DMS79 treated with DMSO at 0.1 percent for 48 hours (cell line): ENCODE measurements at regions not wholly inside any gene's neighbourhood (a gene's known extent, or its start where the extent isn't known, plus 50 kb on each side); places are given as distances from the start of the nearest gene placed in this dataset.
"Not testable (repeated sequence)": the region's sequence is repeated elsewhere in the genome, so short reads cannot be mapped to it uniquely, and the experiment has no call there.

Experiments
- DNase-seq: peaks from one replicate; lab custom pipeline; 2025; lab: John Stamatoyannopoulos, UW

DNA sequence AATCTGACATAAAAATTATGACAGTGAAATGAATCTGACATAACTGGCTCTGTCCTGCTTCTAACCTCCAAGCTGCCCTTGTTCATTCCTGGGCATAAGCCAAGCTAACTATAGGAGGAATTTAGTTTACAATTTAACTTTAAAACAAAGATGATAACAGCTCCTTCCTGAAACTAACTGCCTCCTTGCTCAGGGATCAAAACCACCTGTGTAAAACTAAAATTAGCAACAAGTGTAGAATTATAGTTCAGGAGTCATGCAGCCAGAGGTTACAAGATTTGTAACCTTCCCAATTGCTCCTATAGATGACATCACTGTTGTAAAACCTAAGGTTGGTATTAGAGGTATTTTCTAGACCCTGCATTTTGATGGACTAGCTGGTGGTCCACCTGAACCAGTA, 256.4 kb upstream of the POM121L12 start:
- no peak for DNase-seq

DNA sequence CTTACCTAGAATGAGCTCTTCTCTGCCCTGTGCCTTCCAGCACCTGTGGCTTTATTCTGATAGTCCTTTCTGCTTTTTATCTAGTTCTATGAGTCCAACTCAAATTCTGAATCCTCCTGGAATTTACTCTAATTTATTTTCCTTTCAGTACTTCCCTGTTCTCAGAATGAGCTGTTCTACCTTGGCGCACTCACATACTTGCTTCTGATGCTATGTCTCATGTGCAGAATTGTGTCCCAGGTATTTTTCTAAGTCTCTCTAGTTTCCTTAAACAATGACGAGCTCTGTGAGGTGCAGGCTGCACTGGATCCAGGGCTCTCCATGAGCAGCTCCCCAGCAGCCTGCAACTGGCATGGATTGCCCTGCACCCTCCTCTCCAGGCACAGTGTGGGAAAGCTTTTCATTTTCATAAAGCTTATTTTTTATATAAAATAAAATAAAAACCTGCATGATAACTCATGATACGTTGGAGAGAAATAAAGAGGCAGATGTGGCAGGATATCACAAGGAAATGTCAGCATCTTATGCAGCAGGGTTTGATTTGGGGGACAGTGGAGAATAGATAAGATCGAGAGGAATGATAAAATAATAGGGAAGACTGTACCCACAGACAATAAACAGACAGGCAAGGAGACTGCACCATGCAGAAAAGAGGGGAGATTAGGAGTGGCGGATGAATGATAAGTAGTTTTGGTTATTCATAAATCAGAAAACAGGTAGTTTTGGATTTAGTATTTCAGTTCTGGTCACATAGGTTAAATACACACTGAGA, 258.2 kb upstream of the POM121L12 start:
- no peak for DNase-seq

DNA sequence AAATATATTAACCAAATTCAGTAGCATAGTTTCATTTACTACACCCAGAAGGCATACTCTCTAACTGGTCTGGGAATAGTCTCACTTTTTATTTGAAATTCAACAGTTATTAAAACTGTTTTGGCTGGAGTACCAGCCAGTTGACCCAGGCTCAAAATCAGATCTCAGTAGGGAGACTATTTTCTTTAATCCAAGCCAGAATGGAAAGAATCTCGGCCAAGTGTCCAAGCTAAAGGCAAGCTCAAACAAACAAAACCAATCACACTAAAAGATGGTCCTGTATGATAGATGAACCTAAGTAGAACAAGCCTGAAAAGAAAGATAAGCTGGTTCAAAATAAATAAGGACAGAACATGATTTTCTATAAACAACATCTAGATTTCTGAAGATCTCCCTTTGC, 259.6 kb upstream of the POM121L12 start:
- DNase-seq = no peak

DNA sequence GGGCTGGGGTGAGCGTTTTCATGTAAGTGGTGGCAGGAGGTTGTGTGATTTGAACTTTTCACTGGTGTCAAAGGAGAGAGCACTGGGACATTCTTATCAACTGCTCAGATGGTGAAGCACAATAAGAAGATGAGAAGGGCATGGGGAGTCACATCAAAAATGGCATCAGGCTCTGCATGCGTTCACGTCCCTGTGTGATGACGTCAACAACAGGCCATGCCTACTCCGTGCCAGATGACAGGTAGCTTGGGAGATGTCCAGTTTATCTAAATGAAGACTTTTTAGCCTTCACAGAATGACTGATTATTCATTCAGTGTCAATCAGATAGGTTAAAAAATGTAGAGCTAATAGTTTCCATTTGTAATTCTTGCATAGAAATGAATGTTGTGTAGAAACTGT, 264.3 kb upstream of the POM121L12 start:
- no peak for DNase-seq

DNA sequence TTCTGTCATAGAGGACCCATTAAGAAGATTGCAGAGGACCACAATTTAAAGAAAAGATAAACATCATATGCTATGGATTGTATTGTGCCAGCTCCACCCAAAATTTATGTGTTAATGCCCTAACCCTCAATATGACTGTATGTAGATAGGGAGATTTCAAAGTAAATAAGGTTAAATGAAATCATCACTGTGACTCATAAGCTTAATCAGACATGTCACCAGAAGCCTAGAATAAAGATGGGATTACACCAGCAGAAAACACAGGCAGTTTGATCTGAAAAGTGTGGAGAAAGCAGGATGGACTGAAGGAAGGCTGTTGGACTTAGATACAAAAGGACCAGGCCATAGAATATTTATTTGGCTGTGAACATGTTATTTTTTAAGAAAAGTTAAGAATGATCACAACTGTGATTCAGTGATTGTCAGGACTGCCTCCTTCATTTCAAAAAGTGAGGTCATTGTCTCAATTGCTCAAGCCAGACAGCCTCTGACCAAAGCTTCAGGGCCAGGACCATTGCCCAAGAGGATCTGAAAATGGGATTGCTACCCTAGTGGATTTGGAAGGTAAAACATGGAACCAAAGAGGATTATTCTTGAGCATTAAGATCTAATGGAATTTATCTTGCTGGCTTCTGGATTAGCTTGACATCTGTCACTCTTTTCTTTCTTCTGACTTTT, 270.8 kb upstream of the POM121L12 start:
- no peak for DNase-seq

DNA sequence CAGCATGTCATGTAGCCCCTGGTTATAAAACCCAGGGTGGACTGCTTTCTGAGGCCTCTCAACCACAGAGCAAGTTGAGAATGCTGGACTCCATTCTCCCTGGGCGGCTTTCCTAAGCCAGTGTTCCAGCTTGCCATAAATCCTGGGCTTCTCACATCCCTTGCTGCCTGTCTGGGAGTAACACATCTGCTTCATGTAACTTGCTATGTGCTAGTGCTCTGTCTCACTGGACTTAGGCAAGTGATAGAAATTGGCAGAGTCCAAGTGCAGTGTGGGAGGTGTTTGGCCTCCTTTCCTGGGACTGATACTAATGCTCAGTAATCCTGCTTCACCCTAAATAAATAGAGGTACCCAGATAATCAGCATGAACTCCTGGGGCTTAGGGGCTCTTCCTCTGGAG, 277.1 kb upstream of the POM121L12 start:
- DNase-seq = no peak

DNA sequence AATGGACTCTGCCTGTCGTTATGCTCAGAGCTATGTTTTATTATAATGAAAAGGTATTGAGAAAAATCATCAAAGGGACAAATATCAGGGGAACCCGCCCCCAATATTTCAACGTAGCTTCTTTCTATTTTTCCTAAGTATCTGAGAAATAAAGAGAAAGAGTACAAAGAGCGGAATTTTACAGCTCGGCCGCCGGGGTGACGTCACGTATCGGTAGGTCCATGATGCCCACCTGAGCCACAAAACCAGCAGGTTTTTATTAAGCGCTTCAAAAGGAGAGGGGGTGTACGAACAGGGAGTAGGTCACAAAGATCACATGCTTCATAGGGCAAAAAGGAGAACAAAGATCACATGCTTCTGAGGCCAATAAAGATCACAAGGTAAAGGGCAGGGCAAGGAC, 281.6 kb upstream of the POM121L12 start:
- DNase-seq = no peak

DNA sequence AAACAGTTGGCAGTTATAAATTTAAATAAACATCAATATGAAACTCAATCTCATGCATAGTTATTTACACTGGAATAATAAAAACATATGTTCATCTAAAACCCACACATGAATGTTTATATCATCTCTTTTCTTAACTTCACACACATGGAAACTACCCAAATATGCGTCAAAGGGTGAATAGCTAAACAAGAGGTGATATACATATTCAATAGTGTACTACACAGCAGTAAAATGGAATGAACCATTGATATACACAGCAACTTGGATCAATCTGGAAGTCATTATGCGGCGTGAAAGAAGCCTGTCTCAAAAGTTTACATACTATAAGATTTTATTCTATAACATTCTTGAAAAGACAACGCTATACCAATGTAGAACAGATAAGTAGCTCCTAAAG, 282.5 kb upstream of the POM121L12 start:
- no peak for DNase-seq

DNA sequence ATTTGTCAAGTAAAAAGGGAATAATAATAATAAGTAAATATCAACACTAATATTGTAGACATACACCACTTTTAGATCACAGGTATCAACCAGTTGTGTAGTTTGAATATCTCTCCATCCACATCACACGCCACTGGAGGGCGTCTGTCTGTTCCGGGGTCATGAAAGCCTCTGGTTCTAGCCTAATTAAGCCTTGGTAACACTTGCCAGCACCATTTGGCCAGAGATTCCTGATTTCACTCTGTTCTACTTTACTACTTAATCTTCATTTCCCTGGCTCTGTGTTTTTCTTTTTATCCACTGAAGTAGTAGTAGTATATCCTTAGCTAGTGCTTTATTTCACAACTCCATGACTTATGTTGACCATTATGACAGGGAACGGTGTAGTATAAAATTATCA, 285.6 kb upstream of the POM121L12 start:
- DNase-seq = no peak

DNA sequence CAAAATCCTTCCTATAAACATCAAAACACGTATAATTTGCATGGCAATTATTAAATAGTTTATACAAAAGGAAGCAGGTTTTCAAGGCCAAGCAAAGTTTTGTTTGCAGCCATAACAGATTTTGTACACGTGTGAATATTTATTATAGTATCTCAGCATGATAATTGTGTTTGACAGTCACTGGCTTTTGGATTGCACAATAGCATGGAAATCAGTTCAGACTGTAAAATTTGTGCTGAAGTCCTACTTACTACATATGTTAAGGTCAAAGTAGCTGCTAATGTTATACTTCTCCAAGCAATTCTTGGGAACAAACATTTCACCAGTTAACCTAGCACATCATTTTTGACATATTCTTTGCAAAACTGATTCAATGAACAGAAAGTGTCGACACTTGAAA, 287.6 kb upstream of the POM121L12 start:
- no peak for DNase-seq

DNA sequence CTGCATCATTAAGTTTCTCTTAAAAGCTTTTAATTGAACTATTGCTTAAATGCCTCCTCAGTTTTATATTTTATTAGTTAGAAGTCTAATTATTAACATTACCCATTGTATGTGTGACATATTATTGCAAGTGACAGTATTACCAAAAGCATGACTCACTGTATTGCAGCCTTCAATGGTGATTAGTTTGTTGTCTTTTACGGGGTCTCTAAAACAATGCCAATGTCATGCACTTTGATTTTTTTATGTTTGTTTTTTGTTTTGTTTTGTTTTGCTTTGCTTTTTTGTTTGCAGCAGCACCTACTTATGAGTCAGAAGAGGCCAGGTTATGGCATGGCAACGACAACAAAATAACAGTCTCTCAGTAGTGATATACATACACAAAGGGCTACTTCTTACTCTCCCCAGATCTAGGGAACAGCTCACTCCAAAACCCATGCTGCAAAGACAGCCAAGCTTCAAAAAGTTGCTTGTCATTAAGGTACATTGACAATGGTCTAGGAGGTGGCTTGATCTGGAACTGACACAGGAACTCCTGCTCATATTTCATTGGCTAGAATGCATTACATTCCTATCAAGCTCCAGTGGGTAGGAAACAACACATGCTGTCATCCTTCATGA, 293.7 kb upstream of the POM121L12 start:
- no peak for DNase-seq

DNA sequence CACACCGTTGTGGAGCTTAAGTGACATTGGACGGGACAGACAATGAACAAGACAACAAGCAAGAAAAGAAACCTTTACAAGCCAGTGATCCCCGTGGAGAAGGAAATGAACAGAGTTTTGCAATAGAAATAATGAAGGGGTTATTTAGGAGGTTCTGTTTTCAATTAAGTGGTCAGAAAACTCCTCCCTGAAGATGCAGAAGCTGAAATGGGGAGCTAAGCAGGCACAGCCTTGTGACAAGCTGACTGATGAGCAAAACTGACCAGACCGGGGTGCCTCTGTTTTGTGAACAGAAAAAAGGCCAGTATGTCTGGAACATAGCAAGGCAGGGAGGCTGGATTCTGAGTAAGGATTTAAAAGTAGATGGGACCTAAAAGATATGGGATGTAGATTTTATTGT, 299.8 kb upstream of the POM121L12 start:
- DNase-seq = no peak

DNA sequence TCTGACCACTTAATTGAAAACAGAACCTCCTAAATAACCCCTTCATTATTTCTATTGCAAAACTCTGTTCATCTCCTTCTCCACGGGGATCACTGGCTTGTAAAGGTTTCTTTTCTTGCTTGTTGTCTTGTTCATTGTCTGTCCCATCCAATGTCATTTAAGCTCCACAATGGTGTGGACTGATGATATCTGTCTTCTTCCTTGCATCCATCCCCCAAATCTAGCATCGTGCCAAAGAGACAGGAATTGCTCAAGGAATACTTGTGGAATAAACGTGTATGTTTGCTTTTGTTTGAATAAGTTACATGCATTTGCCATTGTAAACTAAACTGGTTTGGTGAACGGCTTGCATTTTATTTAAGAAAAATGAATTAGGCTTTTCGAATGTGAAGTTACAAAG, 306.8 kb upstream of the POM121L12 start:
- DNase-seq = not testable (repeated sequence)

DNA sequence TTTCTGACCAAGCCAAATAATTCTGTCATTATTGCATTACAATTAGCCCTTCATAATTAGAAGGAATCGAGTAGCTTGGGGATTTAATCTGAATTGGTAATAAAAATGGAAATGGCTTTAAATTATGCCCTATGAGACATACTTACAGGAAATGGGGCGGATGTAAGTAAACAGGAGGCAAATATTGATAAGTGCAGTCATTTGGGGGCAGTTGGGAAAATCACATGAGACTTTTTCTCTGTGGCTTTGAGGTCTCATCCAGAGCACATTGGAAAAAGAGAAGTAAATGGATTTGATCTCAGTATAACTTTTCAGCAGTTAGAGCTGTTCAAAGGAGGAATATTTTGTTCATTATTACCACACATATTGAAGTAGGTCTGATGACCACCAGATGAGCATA, 307.8 kb upstream of the POM121L12 start:
- no peak for DNase-seq

DNA sequence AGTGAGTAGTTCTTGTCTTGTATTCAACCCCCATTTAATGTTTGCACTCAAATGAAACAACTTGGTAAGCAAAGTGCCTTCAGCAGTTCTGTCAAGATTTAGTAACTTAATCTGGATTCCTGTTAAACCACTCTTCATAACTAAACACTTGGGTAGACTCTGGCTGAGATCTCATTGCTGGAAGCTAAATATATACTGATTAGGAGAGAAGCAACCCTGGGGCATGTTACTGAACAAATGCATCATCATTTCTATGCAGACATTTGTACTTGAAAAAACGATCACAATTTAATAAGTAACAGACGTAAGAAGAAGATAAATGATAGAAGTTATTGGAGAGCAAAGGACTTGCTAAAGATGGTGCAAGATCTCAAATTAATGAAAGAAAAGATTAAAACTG, 308.4 kb upstream of the POM121L12 start:
- peak; percentile 93 for DNase-seq

DNA sequence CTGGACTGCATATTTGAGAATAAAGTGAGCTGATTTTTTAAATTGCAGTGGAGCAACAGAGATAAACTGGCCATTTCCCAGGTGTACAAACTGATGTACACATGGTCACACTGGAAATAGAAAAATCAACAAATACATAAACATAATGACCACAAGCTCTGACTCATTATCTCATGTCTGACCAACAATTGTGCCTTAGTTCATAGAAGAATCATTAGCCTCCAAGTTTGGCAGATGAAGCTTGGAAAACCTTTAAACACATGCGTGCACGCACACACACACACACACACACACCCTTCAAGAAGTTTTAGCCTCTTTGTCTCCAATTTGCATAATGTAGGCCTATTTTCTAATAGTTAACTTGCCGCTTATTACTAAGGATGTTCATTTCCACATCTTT, 308.9 kb upstream of the POM121L12 start:
- no peak for DNase-seq

DNA sequence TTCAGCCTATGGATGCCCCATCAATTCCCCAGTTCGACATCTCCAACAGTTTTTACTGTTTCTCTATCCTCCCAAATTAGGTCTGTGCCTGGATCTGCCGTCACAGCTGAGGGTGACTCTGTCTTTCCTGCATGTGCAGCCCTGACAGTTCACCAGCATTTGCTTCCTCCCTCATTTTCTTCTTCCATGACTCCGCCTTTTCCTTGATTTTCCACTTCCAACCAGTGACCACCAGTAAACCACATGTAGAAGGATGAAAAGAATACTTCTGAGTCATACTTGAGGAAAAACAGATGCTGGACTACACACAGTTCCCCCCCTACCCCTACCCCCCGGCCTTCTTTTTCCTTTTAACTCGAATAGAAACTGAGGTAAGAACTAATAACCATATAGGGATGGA, 311.8 kb upstream of the POM121L12 start:
- no peak for DNase-seq

DNA sequence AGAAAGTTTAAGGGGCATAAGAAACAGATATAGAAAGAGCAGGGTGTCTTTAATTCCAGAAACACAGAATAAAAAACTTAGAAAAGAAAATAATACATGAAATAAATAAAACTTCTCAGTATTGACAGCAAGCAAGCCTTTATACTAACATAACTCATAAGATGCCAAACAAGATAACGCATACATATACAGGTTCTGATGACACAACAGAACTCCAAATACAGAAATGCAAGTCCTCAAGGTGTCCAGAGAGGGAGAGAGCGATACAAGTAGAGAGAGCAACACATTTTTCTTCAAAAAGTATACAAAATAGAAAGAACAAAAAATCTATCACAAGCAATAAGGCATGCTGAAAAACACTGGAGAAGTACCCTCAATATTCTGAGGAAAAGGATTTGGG, 314.6 kb upstream of the POM121L12 start:
- no peak for DNase-seq

DNA sequence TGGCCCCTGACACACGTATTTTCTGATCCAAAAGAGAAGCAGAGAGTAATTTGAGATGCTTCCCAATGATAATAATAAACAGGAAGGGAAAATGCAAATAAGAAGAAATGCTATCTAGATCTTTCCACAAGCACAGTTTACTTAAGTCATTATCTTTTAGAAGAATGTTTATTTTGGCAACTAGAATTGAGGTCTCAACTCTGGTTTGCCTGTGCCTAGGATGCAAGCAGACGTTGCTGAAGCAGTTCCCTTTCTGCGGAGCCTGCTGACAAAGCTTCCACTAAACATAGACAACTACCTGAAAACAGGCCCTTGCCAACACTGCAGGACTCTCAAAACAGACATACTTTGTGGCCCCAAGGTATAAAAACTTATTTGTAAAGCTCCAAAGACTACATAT, 315.8 kb upstream of the POM121L12 start:
- DNase-seq = peak; percentile 64

DNA sequence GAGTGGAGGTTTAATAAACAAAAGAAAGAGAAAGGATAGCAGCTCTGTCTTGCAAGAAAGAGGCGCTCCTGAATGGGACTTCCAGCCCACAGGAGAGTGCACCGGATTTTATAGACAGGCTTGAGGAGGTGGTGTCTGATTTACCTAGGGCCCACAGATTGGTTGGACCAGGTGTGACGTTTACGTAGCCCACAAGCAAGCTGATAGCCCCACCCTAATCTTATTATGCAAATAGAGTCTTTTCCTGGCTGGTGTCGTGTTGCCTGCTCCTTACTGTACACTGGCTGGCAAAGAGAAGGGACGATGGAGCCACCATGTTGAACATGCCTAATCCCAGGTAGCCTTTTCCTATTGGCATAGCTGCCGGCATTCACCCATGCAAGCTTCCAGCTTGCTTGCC, 319.7 kb upstream of the POM121L12 start:
- DNase-seq = no peak

DNA sequence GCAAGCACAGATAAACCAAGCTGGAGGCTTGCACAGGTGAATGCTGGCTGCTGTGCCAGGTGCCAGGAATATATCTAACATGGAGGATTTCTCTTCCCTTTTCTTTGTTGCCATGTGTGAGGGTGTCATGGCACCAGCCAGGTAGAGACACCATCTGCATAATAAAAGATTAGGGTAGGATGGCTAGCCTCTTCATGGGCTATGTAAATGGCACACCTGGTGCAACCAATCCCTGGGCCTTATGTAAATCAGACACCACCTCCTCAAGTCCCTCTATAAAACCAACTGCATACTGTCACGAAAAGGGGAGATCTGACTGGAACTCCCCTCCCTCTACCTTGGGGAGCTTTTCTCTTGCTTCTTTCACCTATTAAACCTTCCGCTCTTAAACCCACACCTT, 322.5 kb upstream of the POM121L12 start:
- no peak for DNase-seq

DNA sequence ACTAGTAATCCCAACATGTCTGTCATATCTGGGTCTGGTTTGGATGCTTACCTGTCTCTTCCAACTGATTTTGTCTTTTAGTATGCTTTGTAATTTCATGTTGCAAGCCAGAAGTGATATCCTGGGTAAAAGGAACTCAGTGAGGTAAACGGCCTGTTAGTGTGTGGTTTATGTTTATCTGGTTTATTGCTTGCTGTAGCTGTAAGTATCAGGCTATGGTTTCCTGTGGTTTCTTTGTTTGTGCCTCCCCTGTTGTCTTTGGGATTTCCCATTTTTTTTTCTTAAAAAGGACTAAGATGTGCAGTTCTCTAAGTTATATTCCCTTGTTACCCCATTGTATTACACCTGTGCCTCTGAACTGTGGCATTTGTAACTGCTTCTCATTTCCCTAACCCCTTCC, 323.5 kb upstream of the POM121L12 start:
- DNase-seq = no peak

DNA sequence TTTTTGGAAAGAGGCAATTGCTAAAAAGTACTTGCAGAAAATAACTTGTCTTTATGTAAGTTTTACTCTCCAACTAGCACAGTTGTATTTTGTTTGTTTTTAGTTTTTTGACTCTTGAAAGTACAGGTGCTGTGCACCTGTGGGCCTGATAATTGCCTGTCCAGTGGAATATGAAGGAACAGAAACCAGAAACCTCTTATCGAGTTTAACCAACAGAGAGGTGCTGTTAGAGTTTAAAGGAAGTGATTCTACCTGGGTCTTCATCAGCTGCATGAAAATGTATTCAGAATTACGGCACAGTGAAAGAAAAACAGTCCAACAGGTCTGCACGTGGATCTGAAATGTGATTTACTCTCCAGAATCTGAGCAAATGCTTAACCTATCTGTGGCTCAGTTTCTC, 326.6 kb upstream of the POM121L12 start:
- DNase-seq = no peak

DNA sequence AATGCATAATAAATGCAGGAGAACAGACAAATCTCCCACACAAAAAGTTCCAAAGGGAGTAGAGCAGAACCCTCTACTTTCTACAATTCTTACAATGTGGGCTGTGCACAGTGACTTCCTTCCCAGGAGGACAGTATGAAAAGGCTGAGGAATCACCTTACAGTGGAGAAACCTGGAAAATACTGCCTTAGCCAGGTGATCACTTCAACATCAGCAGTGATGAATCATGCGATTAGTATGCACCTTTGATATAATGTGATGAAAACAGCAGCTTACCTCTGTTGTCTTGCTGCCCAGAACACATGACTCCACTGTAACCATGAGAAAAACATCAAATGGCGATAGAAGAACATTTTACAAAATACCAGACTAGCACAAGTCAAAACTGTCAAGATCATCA, 329.7 kb upstream of the POM121L12 start:
- DNase-seq = no peak
